Neural progenitor cell (in vitro differentiated cells): ENCODE measurements at regions not wholly inside any gene's neighbourhood (a gene's known extent, or its start where the extent isn't known, plus 50 kb on each side); places are given as distances from the start of the nearest gene placed in this dataset.

Experiments used
- CTCF ChIP-seq: fragments of 200-600 bp; sonication (generic); IDR thresholded peaks from 2 replicates; pipeline ENCODE4 v1.5.1; 2017; ENCODE audit warnings: antibody characterized with exemption, mild to moderate bottlenecking
- EZH2 ChIP-seq: fragments of 200-600 bp; sonication (generic); IDR thresholded peaks from 2 replicates; pipeline ENCODE4 v1.6.1; 2017; ENCODE audit warnings: antibody characterized with exemption, mild to moderate bottlenecking, moderate library complexity
- EZH2phosphoT487 ChIP-seq: fragments of 200-600 bp; sonication (generic); IDR thresholded peaks from 2 replicates; pipeline ENCODE4 v1.6.1; 2017; ENCODE audit warnings: antibody characterized with exemption

- TF ChIP-seq CTCF (no peak), EZH2 (no peak), EZH2phosphoT487 (no peak)
Observed at GRCh38 chr10:35848412-35848811, 206.3 kb upstream of the FZD8 start.
